HG03575 (cell line): ENCODE measurements at regions not wholly inside any gene's neighbourhood (a gene's known extent, or its start where the extent isn't known, plus 50 kb on each side); places are given as distances from the start of the nearest gene placed in this dataset.

Experiments used
- ATAC-seq: cut with Tn5 transposase; IDR thresholded peaks from one replicate; pipeline ENCODE4 v1.9.1; 2021; ENCODE audit not compliant: unreplicated experiment, insufficient number of reproducible peaks, low FRiP score; ENCODE audit errors: extremely low read depth

GRCh38 chr6:148650941-148651505 is 95.8 kb upstream of the UST start:
- no peak for ATAC-seq

GRCh38 chr6:148652205-148652604 is 94.6 kb upstream of the UST start:
- no peak for ATAC-seq

- ATAC-seq, result no peak
Observed at GRCh38 chr6:148653138-148653776, 93.6 kb upstream of the UST start.

DNA sequence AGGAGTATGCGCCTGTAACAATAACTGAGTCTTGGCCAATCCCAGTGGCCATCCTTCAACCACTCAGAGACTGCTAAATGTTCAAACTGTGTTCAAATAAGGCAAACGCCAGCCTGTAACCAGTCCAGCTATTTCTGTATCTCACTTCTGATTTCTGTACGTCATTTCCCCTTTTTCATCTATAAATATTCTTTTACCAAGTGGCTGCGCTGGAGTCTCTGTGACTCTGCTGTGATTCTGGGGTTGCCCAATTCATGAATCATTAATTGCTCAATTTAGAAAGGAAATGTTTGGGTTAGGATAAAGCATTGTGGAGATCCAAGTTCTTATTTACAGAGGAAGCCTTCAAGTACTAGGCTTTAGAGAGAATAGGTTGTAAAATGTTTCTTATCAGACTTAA is 89.8 kb upstream of the UST start:
- ATAC-seq, result no peak

GRCh38 chr6:148658681-148659430 is 88.0 kb upstream of the UST start:
- ATAC-seq, result no peak

DNA sequence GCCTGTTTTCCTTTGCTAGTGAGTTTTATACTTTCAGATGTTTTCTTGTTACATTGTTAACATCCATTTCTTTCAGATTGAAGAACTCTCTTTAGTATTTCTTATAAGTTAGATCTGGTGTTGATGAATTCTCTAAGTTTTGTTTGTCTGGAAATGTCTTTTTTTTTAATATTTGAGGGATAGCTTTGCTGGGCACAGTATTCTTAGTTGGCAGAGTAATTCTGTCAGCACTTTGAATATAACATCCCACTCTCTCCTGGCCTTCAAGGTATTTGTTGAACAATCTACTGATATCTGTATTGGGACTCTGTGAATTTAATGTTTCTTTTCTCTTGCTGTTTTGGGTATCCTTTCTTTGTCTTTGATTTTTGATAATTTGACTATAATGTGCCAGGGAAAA is 79.4 kb upstream of the UST start:
- no peak for ATAC-seq

- no peak for ATAC-seq
Observed at GRCh38 chr6:148671085-148671484, 75.7 kb upstream of the UST start.

DNA sequence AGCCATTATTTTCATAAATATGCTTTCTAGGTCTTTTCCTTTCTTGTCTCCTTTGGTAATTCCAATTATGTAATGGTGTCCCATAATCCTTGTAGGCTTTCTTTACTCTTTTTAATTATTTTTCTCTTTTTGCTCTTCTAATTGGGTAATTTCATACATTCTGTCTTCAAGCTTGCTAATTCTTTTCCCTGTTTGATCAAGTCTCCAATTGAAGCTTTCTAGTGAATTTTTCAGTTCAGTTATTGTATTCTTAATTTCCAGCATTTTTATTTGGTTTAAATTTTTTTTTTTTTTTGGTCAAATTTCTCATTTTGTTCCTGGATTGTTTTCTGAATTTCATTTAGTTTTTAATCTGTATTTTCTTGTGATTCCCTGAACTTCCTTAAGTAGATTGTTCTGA is 74.9 kb upstream of the UST start:
- no peak for ATAC-seq

GRCh38 chr6:148674306-148674705 is 72.5 kb upstream of the UST start:
- ATAC-seq, result no peak

DNA sequence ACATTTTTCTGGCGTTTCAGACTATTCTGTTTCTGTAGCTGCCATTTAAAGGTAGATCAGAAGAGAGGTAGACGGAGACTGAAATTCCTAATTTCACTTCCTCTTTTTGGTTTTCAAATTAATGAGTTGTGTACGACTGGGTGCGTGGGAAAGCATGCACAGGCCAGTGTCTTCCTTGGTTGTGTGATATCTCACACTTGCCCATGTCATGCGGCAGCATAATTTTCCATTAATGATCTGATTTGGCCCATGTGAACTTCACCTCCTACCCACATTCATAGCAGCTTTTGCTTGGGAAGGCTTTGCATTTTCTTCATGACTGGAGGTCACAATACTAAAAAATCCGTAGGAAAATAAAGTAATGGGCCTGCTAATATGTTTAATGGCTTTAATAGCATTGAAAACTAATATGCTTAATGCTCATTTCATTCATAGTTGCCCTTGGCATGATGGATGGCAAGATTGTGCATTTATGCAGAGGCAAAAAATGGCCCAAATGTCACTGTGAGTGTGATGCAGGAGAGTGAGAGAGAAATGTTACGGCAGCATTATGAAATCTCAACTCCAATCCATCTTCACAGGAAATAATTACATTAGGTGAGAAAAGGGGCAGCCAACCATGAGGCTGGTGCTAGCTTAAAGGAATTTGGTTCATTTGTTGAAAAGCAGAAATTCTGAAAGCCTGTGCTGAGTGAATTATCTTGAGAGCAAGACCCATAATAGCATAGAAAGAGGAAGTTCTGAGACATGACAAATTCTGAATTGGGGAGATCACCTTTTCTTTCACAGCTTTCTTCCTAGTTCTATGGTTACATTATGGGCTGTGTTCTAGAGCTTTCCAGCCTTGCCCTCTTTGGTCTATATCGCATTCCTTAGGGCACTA is 69.0 kb upstream of the UST start:
- peak; percentile 84 for ATAC-seq

- ATAC-seq, result no peak
Observed at GRCh38 chr6:148678682-148679081, 68.1 kb upstream of the UST start.

- no peak for ATAC-seq
Observed at GRCh38 chr6:148681666-148682065, 65.2 kb upstream of the UST start.

- no peak for ATAC-seq
Observed at GRCh38 chr6:148682252-148682651, 64.6 kb upstream of the UST start.

GRCh38 chr6:148682990-148683389 is 63.8 kb upstream of the UST start:
- ATAC-seq, result no peak

- no peak for ATAC-seq
Observed at GRCh38 chr6:148689168-148689567, 57.7 kb upstream of the UST start.

GRCh38 chr6:148693882-148694484 is 52.8 kb upstream of the UST start:
- ATAC-seq, result no peak
